ENCODE measurements at regions not wholly inside any gene's neighbourhood (a gene's known extent, or its start where the extent isn't known, plus 50 kb on each side); places are given as distances from the start of the nearest gene placed in this dataset.

DNA sequence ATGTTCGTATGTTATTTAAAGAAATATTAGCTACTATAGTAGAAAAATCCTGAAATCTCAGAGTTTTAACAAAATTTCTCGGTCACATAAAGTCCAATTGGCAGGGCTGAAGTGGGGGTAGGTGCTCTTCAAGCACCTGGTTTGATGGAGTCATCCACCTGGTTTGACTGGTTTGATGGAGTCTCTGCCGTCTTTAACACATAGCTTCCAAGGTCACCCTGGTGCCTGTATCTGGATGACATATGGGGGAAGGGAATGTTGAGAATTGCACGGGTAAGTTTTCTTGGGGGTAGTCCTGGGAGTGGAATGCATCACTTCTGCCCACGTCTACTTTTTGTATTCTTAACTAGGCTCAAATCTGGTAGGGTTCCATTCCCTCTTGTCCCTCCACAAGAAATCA lies 351.2 kb downstream of the SH3GL2 start:
- TF ChIP-seq POLR2A (IDR thresholded peaks at IDR 0.05) = no peak
- TF ChIP-seq, protein P1, sequence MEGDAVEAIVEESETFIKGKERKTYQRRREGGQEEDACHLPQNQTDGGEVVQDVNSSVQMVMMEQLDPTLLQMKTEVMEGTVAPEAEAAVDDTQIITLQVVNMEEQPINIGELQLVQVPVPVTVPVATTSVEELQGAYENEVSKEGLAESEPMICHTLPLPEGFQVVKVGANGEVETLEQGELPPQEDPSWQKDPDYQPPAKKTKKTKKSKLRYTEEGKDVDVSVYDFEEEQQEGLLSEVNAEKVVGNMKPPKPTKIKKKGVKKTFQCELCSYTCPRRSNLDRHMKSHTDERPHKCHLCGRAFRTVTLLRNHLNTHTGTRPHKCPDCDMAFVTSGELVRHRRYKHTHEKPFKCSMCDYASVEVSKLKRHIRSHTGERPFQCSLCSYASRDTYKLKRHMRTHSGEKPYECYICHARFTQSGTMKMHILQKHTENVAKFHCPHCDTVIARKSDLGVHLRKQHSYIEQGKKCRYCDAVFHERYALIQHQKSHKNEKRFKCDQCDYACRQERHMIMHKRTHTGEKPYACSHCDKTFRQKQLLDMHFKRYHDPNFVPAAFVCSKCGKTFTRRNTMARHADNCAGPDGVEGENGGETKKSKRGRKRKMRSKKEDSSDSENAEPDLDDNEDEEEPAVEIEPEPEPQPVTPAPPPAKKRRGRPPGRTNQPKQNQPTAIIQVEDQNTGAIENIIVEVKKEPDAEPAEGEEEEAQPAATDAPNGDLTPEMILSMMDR (IDR thresholded peaks at IDR 0.05) = no peak

Measured in prostate gland (tissue), 2 donors.